MM.1S (cell line): ENCODE measurements at regions not wholly inside any gene's neighbourhood (a gene's known extent, or its start where the extent isn't known, plus 50 kb on each side); places are given as distances from the start of the nearest gene placed in this dataset.

Source experiments
- CTCF ChIP-seq: fragments of 300-600 bp; sonication (generic); IDR thresholded peaks from 2 replicates; pipeline ENCODE4 v1.5.1; 2016; ENCODE audit warnings: antibody characterized with exemption, low read length, mixed read lengths
- EZH2 ChIP-seq: fragments of 300-600 bp; sonication (generic); optimal IDR thresholded peaks from 2 replicates; pipeline ENCODE3; 2017; ENCODE audit warnings: low read depth, mild to moderate bottlenecking, antibody characterized with exemption, low read length, mixed read lengths
- EZH2phosphoT487 ChIP-seq: fragments of 300-600 bp; sonication (generic); IDR thresholded peaks from 2 replicates; pipeline ENCODE4 v1.6.1; 2018; ENCODE audit warnings: antibody characterized with exemption, low read length

- TF ChIP-seq CTCF (no peak), EZH2phosphoT487 (no peak), EZH2 (no peak)
Measured at GRCh38 chr21:26756491-26757159, 88.6 kb downstream of the ADAMTS1 start.
